ENCODE measurements at regions not wholly inside any gene's neighbourhood (a gene's known extent, or its start where the extent isn't known, plus 50 kb on each side); places are given as distances from the start of the nearest gene placed in this dataset.

DNA sequence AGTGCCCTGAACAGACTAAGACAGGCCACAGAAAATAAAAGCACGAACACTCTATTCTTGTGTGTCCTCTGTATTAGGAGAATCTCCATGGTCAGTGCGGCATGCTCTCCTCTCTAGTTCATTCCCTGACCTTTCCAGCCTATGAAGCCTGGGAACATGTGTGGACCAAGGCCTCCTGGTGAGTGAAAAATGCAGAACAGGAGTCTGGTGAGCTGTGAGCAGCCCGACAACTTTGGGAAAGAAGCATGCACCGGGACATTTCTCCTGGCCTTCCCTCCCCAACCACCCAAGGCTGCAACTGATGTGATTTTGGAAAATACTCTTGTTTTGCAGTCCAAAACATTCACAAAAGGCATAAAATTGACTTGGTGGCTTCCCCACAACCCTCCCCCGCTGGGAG is 878.3 kb upstream of the ID2 start:
- no peak for TF ChIP-seq POLR2AphosphoS5 (IDR thresholded peaks at IDR 0.05; ENCODE audit: low read depth, low read length)
- TF ChIP-seq, protein P1, sequence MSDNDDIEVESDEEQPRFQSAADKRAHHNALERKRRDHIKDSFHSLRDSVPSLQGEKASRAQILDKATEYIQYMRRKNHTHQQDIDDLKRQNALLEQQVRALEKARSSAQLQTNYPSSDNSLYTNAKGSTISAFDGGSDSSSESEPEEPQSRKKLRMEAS (IDR thresholded peaks at IDR 0.05) = no peak
- no peak for TF ChIP-seq EGR1 (IDR thresholded peaks at IDR 0.05; ENCODE audit: low read depth)
- no peak for TF ChIP-seq CTCF (IDR thresholded peaks at IDR 0.05 in 2 of 3, conservative IDR thresholded peaks at IDR 0.05 in 1 of 3; ENCODE audit: borderline replicate concordance in 1 of 3, insufficient read depth in 1 of 3, low read depth in 2 of 3, low read length in 2 of 3)
- TF ChIP-seq SRF (IDR thresholded peaks at IDR 0.05; ENCODE audit: low read depth) = no peak
- no peak for TF ChIP-seq POLR2A (IDR thresholded peaks at IDR 0.05; ENCODE audit: borderline replicate concordance, extremely low read depth, insufficient read depth, insufficient read length)
- no peak for TF ChIP-seq REST (IDR thresholded peaks at IDR 0.05; ENCODE audit: low read depth)
- TF ChIP-seq ZFX (IDR thresholded peaks at IDR 0.05) = no peak
- no peak for TF ChIP-seq ZNF274 (IDR thresholded peaks at IDR 0.05; ENCODE audit: low read depth, low read length)
- TF ChIP-seq, protein P2, sequence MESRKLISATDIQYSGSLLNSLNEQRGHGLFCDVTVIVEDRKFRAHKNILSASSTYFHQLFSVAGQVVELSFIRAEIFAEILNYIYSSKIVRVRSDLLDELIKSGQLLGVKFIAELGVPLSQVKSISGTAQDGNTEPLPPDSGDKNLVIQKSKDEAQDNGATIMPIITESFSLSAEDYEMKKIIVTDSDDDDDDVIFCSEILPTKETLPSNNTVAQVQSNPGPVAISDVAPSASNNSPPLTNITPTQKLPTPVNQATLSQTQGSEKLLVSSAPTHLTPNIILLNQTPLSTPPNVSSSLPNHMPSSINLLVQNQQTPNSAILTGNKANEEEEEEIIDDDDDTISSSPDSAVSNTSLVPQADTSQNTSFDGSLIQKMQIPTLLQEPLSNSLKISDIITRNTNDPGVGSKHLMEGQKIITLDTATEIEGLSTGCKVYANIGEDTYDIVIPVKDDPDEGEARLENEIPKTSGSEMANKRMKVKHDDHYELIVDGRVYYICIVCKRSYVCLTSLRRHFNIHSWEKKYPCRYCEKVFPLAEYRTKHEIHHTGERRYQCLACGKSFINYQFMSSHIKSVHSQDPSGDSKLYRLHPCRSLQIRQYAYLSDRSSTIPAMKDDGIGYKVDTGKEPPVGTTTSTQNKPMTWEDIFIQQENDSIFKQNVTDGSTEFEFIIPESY (IDR thresholded peaks at IDR 0.05; ENCODE audit: extremely low read depth, insufficient replicate concordance, low read length) = no peak
- TF ChIP-seq SIN3A (IDR thresholded peaks at IDR 0.05; ENCODE audit: low read depth) = no peak
- no peak for TF ChIP-seq ELF1 (IDR thresholded peaks at IDR 0.05; ENCODE audit: borderline replicate concordance, low read depth)
- no peak for TF ChIP-seq SP1 (IDR thresholded peaks at IDR 0.05; ENCODE audit: low read depth)
